SJSA1 (cell line): ENCODE measurements at regions not wholly inside any gene's neighbourhood (a gene's known extent, or its start where the extent isn't known, plus 50 kb on each side); places are given as distances from the start of the nearest gene placed in this dataset.
"Not testable (repeated sequence)": the region's sequence is repeated elsewhere in the genome, so short reads cannot be mapped to it uniquely, and the experiment has no call there.

ENCODE experiments used
- DNase-seq, 2 experiments: peaks; one replicate each; pipeline ENCODE4 v3.0.0-alpha.2; 2015 to 2020; ENCODE audit warnings: low spot score in 2 of 2, low read depth in 1 of 2
- H3K27ac ChIP-seq: fragments of 250-450 bp; sonication (Bioruptor Pico); 2 replicates; pipeline ENCODE4 v1.5.1; 2020; ENCODE audit warnings: mild to moderate bottlenecking, moderate library complexity
- H3K27me3 ChIP-seq: fragments of 250-450 bp; sonication (Bioruptor Pico); replicated peaks from 2 replicates; pipeline ENCODE4 v1.5.1; 2020; ENCODE audit warnings: mild to moderate bottlenecking, moderate library complexity
- H3K36me3 ChIP-seq: fragments of 250-450 bp; sonication (Bioruptor Pico); 2 replicates; pipeline ENCODE4 v1.5.1; 2020; ENCODE audit warnings: mild to moderate bottlenecking
- H3K4me1 ChIP-seq: fragments of 250-450 bp; sonication (Bioruptor Pico); replicated peaks from 2 replicates; pipeline ENCODE4 v1.6.1; 2021; ENCODE audit warnings: mild to moderate bottlenecking
- H3K4me3 ChIP-seq: fragments of 250-450 bp; sonication (Bioruptor Pico); 2 replicates; pipeline ENCODE4 v1.5.1; 2020; ENCODE audit warnings: mild to moderate bottlenecking
- H3K9me3 ChIP-seq: fragments of 250-450 bp; sonication (Bioruptor Pico); replicated peaks from 2 replicates; pipeline ENCODE4 v1.5.1; 2020; ENCODE audit warnings: mild to moderate bottlenecking

DNA sequence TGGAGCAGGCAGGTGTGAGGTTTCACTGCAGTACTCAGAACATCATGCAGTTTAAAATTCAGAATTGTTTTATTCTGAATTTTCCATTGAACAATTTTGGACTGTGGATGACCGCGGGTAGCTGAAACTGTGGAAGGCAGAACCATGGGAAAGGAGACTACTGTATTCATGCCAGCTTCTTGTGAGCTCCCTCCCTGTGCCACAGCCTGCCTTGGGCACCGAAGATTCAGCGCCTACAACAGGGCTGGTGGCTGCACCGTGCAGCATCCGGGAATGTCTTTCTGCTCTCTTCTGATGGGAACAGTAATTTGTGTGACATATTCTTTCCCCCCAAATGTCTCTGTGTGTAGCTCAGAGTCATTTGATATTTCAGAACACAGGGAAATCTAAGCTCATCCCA is 118.5 kb upstream of the NKX1-1 start:
- no peak for DNase-seq
- Histone ChIP-seq H3K27ac (no peak overlapping the region), H3K4me1 (no peaks in the 10 kb centered on the region), H3K4me3 (no peak overlapping the region), H3K36me3 (no peaks in the 10 kb centered on the region), H3K27me3 (peaks cover 8% of the 10 kb centered on the region), H3K9me3 (no peaks in the 10 kb centered on the region)

DNA sequence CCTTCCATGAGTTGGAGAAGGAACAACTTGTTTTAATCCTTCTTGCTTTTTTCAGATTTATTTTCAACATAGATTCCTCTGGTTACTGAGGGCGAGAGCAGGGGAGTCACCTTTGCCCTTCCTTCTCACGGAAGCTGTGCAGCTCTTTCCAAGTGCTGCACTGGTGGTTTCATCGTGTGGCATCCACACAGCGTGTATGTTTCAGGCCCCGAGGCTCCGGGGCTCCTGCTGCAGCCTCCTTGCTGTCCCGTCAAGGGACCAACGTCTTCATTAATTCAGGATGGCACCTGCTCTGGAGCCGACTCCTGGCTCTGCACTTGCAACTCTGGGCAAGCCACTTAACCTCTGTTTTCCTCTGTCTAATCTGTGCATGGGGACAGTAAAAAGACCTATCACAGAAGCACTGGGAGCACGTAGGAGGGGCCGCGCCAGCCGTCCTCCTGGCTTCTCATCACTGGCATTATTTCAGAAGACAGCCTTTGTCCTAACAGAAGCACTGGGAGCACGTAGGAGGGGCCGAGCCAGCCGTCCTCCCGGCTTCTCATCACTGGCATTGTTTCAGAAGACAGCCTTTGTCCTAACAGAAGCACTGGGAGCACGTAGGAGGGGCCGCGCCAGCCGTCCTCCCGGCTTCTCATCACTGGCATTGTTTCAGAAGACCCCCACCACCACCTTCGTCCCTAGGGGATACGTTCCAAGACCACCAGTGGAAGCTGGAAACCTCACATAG is 117.8 kb upstream of the NKX1-1 start:
- Histone ChIP-seq H3K4me3 (no peak overlapping the region), H3K27me3 (peaks cover 8% of the 10 kb centered on the region), H3K9me3 (no peaks in the 10 kb centered on the region), H3K4me1 (no peaks in the 10 kb centered on the region), H3K27ac (no peak overlapping the region), H3K36me3 (no peaks in the 10 kb centered on the region)
- no peak for DNase-seq

DNA sequence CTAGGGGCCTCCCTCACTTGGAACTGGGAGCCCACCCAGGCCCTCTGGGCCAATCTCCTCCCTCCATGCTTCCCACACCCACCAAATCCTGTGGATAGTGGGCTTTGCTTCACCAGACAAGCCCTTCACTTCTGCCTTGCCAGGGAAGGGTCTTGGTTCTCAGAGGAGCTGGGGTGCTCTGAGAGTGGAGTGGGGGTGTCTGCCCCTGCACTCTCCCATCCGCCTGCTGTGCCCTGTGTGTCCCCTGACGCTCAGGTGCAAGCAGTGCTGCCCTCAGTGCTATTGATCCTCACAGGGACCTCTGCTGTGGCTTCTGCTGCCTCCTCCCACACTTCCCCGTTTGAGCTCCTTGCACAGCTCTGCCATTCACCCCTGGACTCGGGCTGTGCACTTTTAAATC is 117.3 kb upstream of the NKX1-1 start:
- DNase-seq: no peak
- no peaks in the 10 kb centered on the region for H3K36me3 ChIP-seq
- H3K27me3 ChIP-seq: peaks cover 8% of the 10 kb centered on the region
- H3K27ac ChIP-seq: no peak overlapping the region
- H3K4me3 ChIP-seq: no peak overlapping the region
- no peaks in the 10 kb centered on the region for H3K9me3 ChIP-seq
- no peaks in the 10 kb centered on the region for H3K4me1 ChIP-seq

GRCh38 chr4:1523033-1523432 is 116.8 kb upstream of the NKX1-1 start:
- Histone ChIP-seq H3K27ac (no peak overlapping the region), H3K4me1 (no peaks in the 10 kb centered on the region), H3K4me3 (no peak overlapping the region), H3K9me3 (no peaks in the 10 kb centered on the region), H3K36me3 (no peaks in the 10 kb centered on the region), H3K27me3 (peaks cover 8% of the 10 kb centered on the region)
- DNase-seq: no peak

DNA sequence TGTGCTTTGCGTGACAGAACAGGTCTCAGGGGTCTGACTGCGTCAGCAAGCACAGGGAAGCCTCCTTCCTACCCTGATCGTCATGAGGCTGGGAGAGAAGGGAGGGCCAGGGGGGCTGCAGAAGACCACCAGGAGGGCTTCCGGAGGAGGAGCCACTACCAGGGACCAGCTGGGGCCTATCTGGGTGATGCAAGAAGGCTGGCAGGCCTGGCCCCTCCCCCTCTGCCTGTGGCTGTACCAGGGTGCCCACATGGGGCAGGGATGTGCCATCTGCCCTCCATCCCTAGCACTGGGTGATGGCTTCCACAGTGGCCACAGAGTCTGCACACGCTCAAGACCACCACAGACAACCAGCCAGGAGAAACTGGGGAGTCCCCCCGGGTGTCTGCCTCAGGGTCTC is 116.4 kb upstream of the NKX1-1 start:
- no peak overlapping the region for H3K27ac ChIP-seq
- peaks cover 8% of the 10 kb centered on the region for H3K27me3 ChIP-seq
- no peaks in the 10 kb centered on the region for H3K9me3 ChIP-seq
- no peaks in the 10 kb centered on the region for H3K36me3 ChIP-seq
- H3K4me3 ChIP-seq: no peak overlapping the region
- H3K4me1 ChIP-seq: no peaks in the 10 kb centered on the region
- no peak for DNase-seq

GRCh38 chr4:1521821-1522361 is 115.6 kb upstream of the NKX1-1 start:
- Histone ChIP-seq H3K9me3 (no peaks in the 10 kb centered on the region), H3K4me1 (no peaks in the 10 kb centered on the region), H3K4me3 (no peak overlapping the region), H3K27ac (no peak overlapping the region), H3K36me3 (no peaks in the 10 kb centered on the region), H3K27me3 (peaks cover 8% of the 10 kb centered on the region)
- no peak for DNase-seq

DNA sequence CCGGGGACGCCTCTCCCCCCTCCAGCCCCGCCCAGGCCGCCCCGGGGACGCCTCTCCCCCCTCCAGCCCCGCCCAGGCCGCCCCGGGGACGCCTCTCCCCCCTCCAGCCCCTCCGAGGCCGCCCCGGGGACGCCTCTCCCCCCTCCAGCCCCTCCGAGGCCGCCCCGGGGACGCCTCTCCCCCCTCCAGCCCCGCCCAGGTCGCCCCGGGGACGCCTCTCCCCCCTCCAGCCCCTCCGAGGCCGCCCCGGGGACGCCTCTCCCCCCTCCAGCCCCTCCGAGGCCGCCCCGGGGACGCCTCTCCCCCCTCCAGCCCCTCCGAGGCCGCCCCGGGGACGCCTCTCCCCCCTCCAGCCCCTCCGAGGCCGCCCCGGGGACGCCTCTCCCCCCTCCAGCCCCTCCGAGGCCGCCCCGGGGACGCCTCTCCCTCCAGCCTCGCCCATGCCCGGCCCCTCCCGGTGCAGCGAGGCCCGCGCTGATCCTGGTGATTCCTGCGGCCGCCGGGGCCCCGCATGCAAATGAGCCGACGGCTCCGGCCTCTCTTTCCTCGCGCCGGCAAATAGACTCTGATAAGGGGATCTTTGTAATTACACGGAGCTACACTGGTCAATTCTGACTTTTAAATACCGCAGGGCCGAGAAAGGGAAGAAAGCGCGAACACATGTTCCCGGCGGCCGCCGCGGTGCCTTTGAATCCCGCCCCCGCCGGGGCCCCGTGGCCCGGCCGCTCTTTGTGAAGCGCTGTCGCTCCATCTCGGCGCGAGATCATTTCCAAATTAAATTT is 114.7 kb upstream of the NKX1-1 start:
- H3K4me1 ChIP-seq, H3K36me3 ChIP-seq, H3K27me3 ChIP-seq, H3K9me3 ChIP-seq, DNase-seq, H3K27ac ChIP-seq, H3K4me3 ChIP-seq: not testable (repeated sequence)

- H3K4me3 ChIP-seq: no peak overlapping the region
- H3K4me1 ChIP-seq: no peaks in the 10 kb centered on the region
- H3K27me3 ChIP-seq: peaks cover 5% of the 10 kb centered on the region
- no peaks in the 10 kb centered on the region for H3K36me3 ChIP-seq
- no peaks in the 10 kb centered on the region for H3K9me3 ChIP-seq
- no peak for DNase-seq
- H3K27ac ChIP-seq: no peak overlapping the region
Measured at GRCh38 chr4:1519787-1520661, 113.8 kb upstream of the NKX1-1 start.

DNA sequence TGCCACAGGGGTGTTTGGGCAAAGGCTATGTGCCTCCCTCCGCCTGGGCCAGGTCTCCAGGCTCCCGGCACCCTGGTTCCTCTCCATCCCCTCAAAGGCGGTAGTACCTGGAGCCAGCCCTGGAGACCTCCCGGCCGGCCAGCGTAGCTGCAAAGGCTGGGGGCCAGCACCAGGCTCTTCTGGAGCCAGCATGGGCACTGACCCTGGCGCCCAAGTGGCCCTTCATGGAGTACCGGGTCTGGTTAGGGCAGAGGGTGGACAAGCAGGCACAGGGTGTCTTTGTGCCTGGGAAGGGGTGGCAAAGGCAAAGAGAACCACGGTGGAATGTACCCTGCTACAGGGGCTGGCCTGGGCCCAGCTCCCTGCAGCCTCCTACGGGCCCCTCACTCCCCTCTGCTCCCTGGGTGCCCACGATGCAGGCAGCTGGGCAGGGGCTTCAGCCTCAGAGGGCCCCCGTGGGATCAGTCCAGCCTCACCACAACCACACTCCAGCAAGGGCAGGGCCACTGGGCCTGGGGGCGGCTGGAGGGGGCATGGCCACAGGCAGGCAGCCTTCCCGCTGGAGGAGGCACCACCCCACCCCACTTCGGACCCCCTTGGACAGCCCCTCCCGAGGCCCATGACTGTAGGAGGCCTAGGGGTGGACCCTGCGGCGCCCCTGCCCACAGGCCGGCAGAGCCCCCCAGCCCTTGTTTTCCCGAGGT is 112.9 kb upstream of the NKX1-1 start:
- no peak for DNase-seq
- H3K27ac ChIP-seq: no peak overlapping the region
- H3K9me3 ChIP-seq: no peaks in the 10 kb centered on the region
- H3K4me3 ChIP-seq: no peak overlapping the region
- no peaks in the 10 kb centered on the region for H3K4me1 ChIP-seq
- no peaks in the 10 kb centered on the region for H3K36me3 ChIP-seq
- peaks cover 5% of the 10 kb centered on the region; the same call in 1 of the 2 replicates for H3K27me3 ChIP-seq

DNA sequence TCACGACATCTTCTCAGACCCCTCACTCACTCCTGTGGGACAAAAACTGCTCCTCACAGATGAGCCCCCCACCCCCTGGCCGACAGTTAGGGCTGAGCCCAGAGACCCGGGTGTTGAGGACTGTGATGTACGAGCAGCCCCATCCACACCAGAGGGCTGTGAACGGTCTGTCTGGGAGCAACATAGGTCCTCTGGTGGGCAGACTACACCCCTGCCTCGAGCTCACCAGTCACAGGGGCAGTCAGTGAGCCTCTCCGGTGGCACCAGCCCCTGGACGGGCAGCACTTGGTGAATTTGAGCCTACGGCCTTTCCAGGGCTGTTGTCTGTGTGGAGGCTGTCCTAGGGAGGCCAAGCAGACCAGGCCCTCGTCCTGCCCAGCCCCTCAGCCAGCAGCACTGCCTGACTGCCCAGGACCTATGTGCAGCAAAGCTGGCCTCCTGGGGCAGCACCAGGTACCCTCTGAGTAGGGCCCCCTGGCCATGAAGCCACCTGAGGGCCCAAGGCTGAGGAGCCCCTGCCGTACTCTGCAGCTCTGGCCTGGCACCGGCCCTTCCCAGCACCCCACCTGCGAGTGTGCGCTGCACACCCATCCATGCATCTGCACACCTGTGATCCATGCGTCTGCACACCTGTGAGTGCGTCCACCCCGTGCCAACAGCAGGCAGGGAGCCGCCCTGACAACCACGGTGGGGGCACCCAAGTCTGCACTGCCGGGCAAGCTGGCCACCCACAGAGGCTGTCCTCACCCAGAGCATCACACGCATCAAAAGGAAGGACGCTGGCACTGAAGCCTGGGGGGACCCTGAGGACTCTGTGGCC is 111.6 kb upstream of the NKX1-1 start:
- Histone ChIP-seq H3K9me3 (no peaks in the 10 kb centered on the region), H3K27ac (no peak overlapping the region), H3K36me3 (no peaks in the 10 kb centered on the region), H3K4me3 (no peak overlapping the region), H3K4me1 (no peaks in the 10 kb centered on the region), H3K27me3 (peaks cover 5% of the 10 kb centered on the region; the same call in 1 of the 2 replicates)
- no peak for DNase-seq

GRCh38 chr4:1516881-1517480 is 110.7 kb upstream of the NKX1-1 start:
- H3K36me3 ChIP-seq: no peaks in the 10 kb centered on the region
- no peak for DNase-seq
- no peak overlapping the region for H3K4me3 ChIP-seq
- H3K9me3 ChIP-seq: no peaks in the 10 kb centered on the region
- H3K27ac ChIP-seq: no peak overlapping the region
- no peaks in the 10 kb centered on the region for H3K4me1 ChIP-seq
- peaks cover 5% of the 10 kb centered on the region; the same call in 1 of the 2 replicates for H3K27me3 ChIP-seq

GRCh38 chr4:1516261-1516660 is 110.0 kb upstream of the NKX1-1 start:
- Histone ChIP-seq H3K36me3 (no peaks in the 10 kb centered on the region), H3K9me3 (no peaks in the 10 kb centered on the region), H3K4me1 (no peaks in the 10 kb centered on the region), H3K27me3 (peaks cover 1% of the 10 kb centered on the region; the same call in 1 of the 2 replicates), H3K4me3 (no peak overlapping the region), H3K27ac (no peak overlapping the region)
- no peak for DNase-seq
